Parathyroid adenoma (tissue), 2 donors: ENCODE measurements at regions not wholly inside any gene's neighbourhood (a gene's known extent, or its start where the extent isn't known, plus 50 kb on each side); places are given as distances from the start of the nearest gene placed in this dataset.
A peak's percentile ranks its signal among the peaks of the same experiment; 100 is the strongest.

Source experiments
- H2AFZ ChIP-seq: fragments of 300-600 bp; sonication (generic); one replicate; pipeline ENCODE4 v1.7.0; 2017; ENCODE audit warnings: antibody characterized with exemption, mild to moderate bottlenecking
- H3K27ac ChIP-seq: fragments of 300-600 bp; sonication (generic); one replicate; pipeline ENCODE4 v1.7.0; 2017
- H3K27me3 ChIP-seq: fragments of 300-600 bp; sonication (generic); one replicate; pipeline ENCODE4 v1.7.0; 2017; ENCODE audit warnings: low read length; ENCODE audit not compliant: control insufficient read depth, insufficient read depth
- H3K36me3 ChIP-seq: fragments of 300-600 bp; sonication (generic); one replicate; pipeline ENCODE4 v1.7.0; 2017; ENCODE audit warnings: low read length; ENCODE audit not compliant: control insufficient read depth, insufficient read depth
- H3K4me1 ChIP-seq: fragments of 300-600 bp; sonication (generic); one replicate; pipeline ENCODE4 v1.7.0; 2017; ENCODE audit warnings: control low read depth
- H3K4me2 ChIP-seq: fragments of 300-600 bp; sonication (generic); one replicate; pipeline ENCODE4 v1.7.0; 2017; ENCODE audit warnings: low read length
- H3K4me3 ChIP-seq: fragments of 300-600 bp; sonication (generic); one replicate; pipeline ENCODE4 v1.7.0; 2017; ENCODE audit warnings: low read depth, low read length
- H3K79me2 ChIP-seq: fragments of 300-600 bp; sonication (generic); one replicate; pipeline ENCODE4 v1.7.0; 2017; ENCODE audit warnings: control low read depth
- H3K9ac ChIP-seq: fragments of 300-600 bp; sonication (generic); one replicate; pipeline ENCODE4 v1.7.0; 2017; ENCODE audit warnings: mild to moderate bottlenecking
- H3K9me3 ChIP-seq: fragments of 300-600 bp; sonication (generic); one replicate; pipeline ENCODE4 v1.7.0; 2017; ENCODE audit warnings: low read length; ENCODE audit not compliant: control insufficient read depth
- TF ChIP-seq, protein P1 (sequence below): fragments of 300-600 bp; sonication (generic); IDR thresholded peaks from one replicate; pipeline ENCODE4 v1.7.0; 2017; ENCODE audit warnings: antibody characterized with exemption, mild to moderate bottlenecking
- donor health status: primary hyperparathyroidism.

DNA sequence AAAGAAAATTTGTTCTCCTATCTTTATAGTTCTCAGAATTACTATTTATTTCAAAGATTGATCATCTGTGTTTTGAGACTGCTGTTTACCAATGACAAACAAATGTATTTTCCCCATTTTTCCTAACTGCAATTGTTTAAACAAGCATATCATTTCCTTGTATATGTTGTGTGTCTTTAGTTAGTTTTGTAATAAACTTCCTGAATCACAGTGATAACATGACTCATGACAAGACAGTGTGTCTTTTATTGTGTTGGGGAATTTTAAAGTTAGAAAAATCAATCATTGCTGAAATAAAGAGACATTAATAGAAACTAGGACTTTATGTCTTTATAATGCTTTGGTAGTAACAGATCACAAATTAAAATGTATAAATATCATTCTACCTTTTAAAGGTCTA lies 348.5 kb downstream of the KCNJ2 start:
- Histone ChIP-seq H2AFZ (peak overlapping the region; percentile 26), H3K9ac (no peak overlapping the region), H3K79me2 (no peaks in the 10 kb centered on the region), H3K4me2 (no peak overlapping the region), H3K27me3 (no peaks in the 10 kb centered on the region), H3K27ac (no peak overlapping the region), H3K9me3 (no peaks in the 10 kb centered on the region), H3K36me3 (no peaks in the 10 kb centered on the region), H3K4me1 (peaks cover 11% of the 10 kb centered on the region), H3K4me3 (no peak overlapping the region)
- TF ChIP-seq, protein P1, sequence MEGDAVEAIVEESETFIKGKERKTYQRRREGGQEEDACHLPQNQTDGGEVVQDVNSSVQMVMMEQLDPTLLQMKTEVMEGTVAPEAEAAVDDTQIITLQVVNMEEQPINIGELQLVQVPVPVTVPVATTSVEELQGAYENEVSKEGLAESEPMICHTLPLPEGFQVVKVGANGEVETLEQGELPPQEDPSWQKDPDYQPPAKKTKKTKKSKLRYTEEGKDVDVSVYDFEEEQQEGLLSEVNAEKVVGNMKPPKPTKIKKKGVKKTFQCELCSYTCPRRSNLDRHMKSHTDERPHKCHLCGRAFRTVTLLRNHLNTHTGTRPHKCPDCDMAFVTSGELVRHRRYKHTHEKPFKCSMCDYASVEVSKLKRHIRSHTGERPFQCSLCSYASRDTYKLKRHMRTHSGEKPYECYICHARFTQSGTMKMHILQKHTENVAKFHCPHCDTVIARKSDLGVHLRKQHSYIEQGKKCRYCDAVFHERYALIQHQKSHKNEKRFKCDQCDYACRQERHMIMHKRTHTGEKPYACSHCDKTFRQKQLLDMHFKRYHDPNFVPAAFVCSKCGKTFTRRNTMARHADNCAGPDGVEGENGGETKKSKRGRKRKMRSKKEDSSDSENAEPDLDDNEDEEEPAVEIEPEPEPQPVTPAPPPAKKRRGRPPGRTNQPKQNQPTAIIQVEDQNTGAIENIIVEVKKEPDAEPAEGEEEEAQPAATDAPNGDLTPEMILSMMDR = no peak

DNA sequence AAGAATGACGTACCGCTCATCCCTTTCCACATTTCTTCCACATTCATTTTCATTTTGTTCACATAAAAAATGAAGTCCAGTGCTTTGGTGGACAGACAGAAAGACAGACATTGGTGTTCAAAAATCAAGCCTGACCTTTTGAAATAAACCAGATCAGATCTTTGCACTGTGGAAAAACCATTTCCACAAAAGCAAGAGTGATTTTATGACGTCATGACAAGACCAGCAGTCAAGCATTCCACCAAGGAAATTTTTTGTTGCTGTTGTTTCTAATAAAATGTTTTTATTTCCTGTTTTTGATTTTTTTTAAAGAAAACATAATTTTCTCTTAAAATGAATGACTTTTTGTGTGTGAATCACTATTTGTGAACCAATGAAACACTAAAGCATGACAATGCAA lies 350.0 kb downstream of the KCNJ2 start:
- TF ChIP-seq, protein P1 = no peak
- Histone ChIP-seq H2AFZ (no peak overlapping the region), H3K36me3 (no peaks in the 10 kb centered on the region), H3K79me2 (no peaks in the 10 kb centered on the region), H3K9me3 (no peaks in the 10 kb centered on the region), H3K27me3 (no peaks in the 10 kb centered on the region), H3K4me3 (no peak overlapping the region), H3K9ac (no peak overlapping the region), H3K27ac (no peak overlapping the region), H3K4me1 (peaks cover 13% of the 10 kb centered on the region), H3K4me2 (no peak overlapping the region)

DNA sequence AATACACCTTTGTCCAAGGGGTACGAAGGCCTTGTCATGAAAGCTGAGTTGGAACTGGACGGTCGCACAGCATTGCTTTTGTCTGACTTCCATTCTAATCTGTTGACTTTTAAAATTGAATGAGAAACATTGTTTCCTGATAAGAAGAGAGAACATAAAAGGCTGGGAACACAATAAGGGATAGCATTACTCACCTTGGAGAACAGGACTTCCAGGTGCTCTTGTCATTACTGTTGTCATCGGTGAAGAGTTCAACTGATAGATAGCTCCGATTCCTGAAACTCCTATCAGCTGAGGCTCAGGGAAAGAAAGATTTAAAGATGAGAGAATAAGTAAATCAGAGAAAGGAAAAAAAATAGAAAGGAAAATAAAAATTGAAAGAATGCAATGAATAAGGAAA lies 351.1 kb downstream of the KCNJ2 start:
- H3K4me3 ChIP-seq = no peak overlapping the region
- H3K4me1 ChIP-seq = peaks cover 16% of the 10 kb centered on the region
- no peaks in the 10 kb centered on the region for H3K27me3 ChIP-seq
- H3K27ac ChIP-seq = no peak overlapping the region
- H3K79me2 ChIP-seq = no peaks in the 10 kb centered on the region
- no peak overlapping the region for H3K4me2 ChIP-seq
- no peak overlapping the region for H3K9ac ChIP-seq
- H3K36me3 ChIP-seq = no peaks in the 10 kb centered on the region
- no peaks in the 10 kb centered on the region for H3K9me3 ChIP-seq
- H2AFZ ChIP-seq = no peak overlapping the region
- TF ChIP-seq, protein P1 = no peak

DNA sequence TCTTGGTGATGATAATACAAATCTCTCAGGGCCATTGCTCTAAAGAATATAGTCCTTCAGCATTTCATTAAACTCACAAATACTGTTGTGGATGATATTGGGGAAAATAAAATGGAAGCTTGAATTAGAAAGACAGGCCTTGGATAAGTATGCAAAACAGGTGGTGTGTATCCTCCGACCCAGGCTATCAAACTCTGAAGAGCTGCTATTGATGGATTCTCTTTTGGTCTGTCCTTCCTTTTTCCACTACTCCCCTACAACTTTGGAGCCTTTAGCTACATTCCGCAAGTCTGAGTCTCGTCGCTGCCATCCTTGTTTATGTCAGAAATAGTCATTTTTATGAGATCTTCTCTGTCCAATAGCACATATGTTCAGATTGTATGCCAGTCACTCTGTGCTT lies 351.6 kb downstream of the KCNJ2 start:
- H3K9me3 ChIP-seq = no peaks in the 10 kb centered on the region
- H3K27me3 ChIP-seq = no peaks in the 10 kb centered on the region
- no peak overlapping the region for H3K4me3 ChIP-seq
- H3K4me1 ChIP-seq = peaks cover 16% of the 10 kb centered on the region
- H3K27ac ChIP-seq = no peak overlapping the region
- no peak overlapping the region for H3K4me2 ChIP-seq
- H3K9ac ChIP-seq = no peak overlapping the region
- H3K36me3 ChIP-seq = no peaks in the 10 kb centered on the region
- no peak overlapping the region for H2AFZ ChIP-seq
- H3K79me2 ChIP-seq = no peaks in the 10 kb centered on the region
- TF ChIP-seq, protein P1 = no peak

DNA sequence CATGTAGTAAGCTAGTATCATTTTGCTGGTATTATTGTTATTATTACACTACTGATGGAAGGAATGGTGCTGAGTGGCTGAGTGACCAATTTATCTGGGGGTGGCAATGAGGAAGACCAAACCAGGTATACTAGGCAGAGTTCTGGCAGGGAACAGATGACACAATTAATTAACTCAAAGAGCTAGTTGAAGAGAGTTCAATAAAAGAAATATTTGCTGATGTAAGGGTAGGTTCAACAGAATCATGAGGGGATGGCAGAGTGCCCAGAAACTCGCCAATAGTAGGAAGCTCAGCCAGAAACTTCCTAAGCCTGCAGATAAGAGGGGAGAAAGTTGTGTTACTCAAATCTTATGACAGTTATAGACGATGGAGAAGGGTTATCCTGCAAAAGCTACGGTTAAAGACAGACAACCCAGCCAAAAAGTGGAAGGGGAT lies 352.5 kb downstream of the KCNJ2 start:
- no peaks in the 10 kb centered on the region for H3K27me3 ChIP-seq
- H3K36me3 ChIP-seq = no peaks in the 10 kb centered on the region
- no peaks in the 10 kb centered on the region for H3K79me2 ChIP-seq
- TF ChIP-seq, protein P1 = no peak
- peaks cover 16% of the 10 kb centered on the region for H3K4me1 ChIP-seq
- H3K4me3 ChIP-seq = no peak overlapping the region
- H3K4me2 ChIP-seq = peak overlapping the region; percentile 45
- peak overlapping the region; percentile 31 for H2AFZ ChIP-seq
- H3K9ac ChIP-seq = no peak overlapping the region
- H3K27ac ChIP-seq = no peak overlapping the region
- H3K9me3 ChIP-seq = no peaks in the 10 kb centered on the region
